Activated CD4-positive, alpha-beta T cell treated with anti-CD3 and anti-CD28 coated beads, Interleukin-2, amount 50 U/mL, for 48 hours (primary cell): ENCODE measurements at regions not wholly inside any gene's neighbourhood (a gene's known extent, or its start where the extent isn't known, plus 50 kb on each side); places are given as distances from the start of the nearest gene placed in this dataset.
"Not testable (repeated sequence)": the region's sequence is repeated elsewhere in the genome, so short reads cannot be mapped to it uniquely, and the experiment has no call there.

Source experiments
- DNase-seq, 2 experiments: peaks; one replicate each; pipeline ENCODE4 v3.0.0-alpha.2; 2020

DNA sequence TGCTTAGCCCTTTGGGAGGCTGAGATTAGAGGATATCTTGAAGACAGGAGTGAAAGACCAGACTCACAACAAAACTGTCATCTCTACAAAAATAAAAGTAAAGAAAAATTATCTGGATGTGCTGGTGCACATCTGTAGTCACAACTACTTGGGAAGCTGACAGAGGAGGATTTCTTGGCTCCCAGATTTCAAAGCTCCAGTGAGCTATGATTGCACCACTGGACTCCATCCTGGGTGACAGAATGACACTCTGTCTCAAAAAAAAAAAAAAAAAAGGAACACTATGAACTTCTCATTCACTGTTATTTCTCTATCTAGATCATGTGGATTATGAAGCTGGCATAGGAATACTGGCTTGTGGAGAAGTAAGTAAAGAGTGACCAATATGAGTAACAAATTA, 1400.0 kb downstream of the CDY2B start:
- DNase-seq, result no peak

DNA sequence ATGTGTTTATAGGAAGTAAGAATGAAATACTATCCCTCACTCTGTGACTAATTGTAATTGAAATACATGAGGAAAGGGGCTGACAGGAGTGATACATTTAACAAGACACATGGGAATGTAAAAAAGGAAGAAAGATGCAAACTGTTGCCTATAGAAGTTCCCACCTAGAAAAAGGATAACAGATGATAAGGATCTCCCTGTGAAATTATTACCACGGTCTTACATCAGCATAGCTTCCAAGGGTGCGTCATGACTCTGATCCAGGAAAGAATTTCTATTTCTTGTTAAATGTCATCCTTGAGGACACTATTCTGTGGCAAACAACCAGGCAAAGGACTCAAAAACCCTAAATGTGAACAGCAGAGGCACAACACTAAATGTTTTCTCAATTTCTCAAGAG, 1406.0 kb downstream of the CDY2B start:
- DNase-seq, result no peak

DNA sequence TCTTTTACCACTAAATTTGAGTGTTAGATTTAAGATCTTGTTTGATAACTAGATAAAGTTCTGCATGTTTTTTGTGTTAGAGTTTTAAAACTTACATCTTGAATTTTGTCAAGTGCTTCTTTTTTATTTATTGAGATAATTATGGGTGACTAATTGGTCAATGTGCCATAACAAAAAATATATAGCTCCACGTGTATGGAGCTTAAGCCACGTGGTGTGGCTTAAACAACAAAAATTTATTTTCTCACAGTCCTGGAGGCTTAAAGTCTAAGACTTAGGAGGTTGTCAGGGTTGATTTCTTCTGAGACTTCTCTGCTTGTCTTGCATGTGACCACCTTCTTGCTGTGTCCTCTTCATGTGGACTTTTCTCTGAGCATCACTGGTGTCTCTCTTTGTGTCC, 1425.2 kb downstream of the CDY2B start:
- no peak for DNase-seq

DNA sequence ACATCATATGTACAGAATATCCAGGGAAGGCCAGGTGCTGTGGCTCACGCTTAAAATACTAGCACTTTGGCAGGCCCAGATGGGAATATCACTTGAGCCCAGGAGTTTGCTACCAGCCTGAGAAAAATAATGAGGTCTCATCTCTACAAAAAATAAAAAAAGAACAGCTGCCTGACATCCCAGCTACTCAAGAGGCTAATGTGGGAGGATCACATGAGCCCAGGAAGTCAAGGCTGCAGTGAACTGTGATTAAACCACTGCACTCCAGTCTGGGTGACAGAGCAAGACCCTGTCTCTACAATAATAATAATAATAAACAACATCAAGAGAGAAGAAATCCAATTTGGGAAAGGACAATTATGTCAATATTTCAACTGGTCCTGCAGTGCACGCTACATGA, 1433.9 kb downstream of the CDY2B start:
- DNase-seq, result no peak

GRCh38 chrY:16409206-16409923, 1470.7 kb downstream of the CDY2B start:
- not testable (repeated sequence) for DNase-seq

- DNase-seq, result not testable (repeated sequence)
These were observed 1500.6 kb downstream of the CDY2B start for GRCh38 chrY:16379458-16379857.

GRCh38 chrY:16341592-16341991, 1538.4 kb downstream of the CDY2B start:
- not testable (repeated sequence) for DNase-seq

GRCh38 chrY:16330032-16330758, 1549.8 kb downstream of the CDY2B start:
- not testable (repeated sequence) for DNase-seq

- DNase-seq, result not testable (repeated sequence)
These were observed 1550.7 kb downstream of the CDY2B start for GRCh38 chrY:16329135-16329820.
